Hematopoietic multipotent progenitor cell (in vitro differentiated cells): ENCODE measurements at regions not wholly inside any gene's neighbourhood (a gene's known extent, or its start where the extent isn't known, plus 50 kb on each side); places are given as distances from the start of the nearest gene placed in this dataset.

ENCODE experiments used
- DNase-seq, 3 donors: peaks; one replicate each; pipeline ENCODE4 v3.0.0-alpha.2; 2011 to 2015; ENCODE audit warnings: low read depth in 2 of 3, low spot score in 2 of 3

- DNase-seq = no peak
Observed at GRCh38 chrX:130974323-130974722, 71.3 kb upstream of the ENOX2 start.

DNA sequence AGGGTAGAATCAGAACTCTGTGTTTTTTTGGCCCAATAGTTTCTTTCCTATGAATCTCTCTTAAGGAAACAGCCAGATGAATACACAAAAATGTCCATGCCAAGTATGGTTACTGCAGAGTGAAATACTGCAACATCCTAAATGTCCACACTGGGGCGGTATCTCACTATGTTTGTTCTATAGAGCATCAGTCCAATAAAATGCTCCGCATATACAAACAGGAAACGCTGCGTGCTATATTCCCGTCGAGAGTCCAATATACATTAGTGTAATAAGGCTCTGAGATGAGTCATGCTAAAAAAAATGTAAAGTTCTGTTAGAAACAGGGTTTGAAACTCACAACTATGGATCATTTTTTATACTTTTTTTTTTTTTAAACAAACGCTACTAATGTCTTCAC is 72.9 kb upstream of the ENOX2 start:
- peak in 2 of 3 donors; percentile 16 to 34 for DNase-seq

- no peak for DNase-seq
Observed at GRCh38 chrX:130981836-130982235, 76.3 kb upstream of the ARHGAP36 start.

- no peak for DNase-seq
Observed at GRCh38 chrX:130984782-130985181, 73.4 kb upstream of the ARHGAP36 start.

DNA sequence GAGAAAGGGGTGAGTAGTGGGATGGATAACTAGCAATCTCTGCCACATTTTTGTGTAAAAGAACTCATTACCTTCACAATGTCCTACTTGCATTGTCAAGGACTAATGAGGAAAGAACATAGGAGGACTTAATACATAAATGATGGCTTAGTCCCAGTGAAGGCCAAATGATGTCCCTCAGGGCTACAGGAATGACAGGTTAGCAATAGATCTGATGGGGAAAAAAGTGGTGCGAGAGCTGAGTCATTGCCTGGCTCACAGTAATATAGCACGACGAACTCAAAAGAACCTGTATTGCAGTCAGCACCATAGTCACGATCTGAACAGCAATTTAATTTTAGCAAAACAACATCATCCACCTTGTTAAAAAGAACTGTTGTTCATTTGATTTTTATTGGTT is 70.9 kb upstream of the ARHGAP36 start:
- no peak for DNase-seq

- DNase-seq = no peak
Observed at GRCh38 chrX:130990723-130991122, 67.4 kb upstream of the ARHGAP36 start.

- peak in 2 of 3 donors; percentile 10 to 27 for DNase-seq
Observed at GRCh38 chrX:130994671-130995070, 63.5 kb upstream of the ARHGAP36 start.

DNA sequence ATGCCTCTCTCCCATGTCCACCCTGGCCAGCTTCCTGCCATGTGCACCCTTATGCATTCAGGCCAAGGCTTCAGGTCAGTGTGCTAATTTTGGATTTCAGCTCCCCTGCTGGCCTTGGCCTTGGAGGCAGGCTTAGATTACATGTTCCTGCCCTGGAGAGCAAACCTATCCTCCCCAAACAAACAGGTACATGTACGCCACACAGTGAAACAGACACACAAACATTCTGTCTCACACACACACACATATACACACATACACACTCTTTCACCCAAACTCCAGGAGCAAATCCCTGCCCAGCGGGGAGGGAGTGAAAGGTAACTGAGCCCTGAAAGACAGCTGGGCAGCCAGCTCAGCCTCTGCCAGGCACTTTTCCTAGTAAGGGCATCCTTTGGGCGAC is 62.7 kb upstream of the ARHGAP36 start:
- DNase-seq = no peak

DNA sequence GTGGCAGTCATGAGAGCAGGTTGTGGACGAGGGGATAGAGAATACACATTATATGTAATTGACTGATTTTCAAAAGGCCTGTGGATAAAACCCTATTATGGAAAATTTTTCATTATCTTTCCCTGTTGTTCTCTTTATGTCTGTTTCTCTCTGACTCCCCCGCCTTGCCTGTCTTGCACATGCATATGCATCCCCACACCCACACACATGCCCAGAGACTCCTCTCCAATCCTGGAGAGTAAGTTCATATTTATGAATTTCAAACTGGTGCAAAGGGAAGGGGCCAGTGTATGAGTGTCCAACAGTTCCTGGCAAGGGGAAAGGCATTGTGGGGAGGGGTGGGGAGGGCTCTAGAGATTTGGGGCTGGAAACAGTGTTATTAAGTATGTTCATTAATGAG is 60.8 kb upstream of the ARHGAP36 start:
- DNase-seq = no peak

GRCh38 chrX:130999360-130999759 is 58.8 kb upstream of the ARHGAP36 start:
- no peak for DNase-seq
